Keratinocyte (primary cell): ENCODE measurements at regions not wholly inside any gene's neighbourhood (a gene's known extent, or its start where the extent isn't known, plus 50 kb on each side); places are given as distances from the start of the nearest gene placed in this dataset.

Experiments
- DNase-seq: peaks from one replicate; pipeline ENCODE4 v3.0.0-alpha.2; 2011; ENCODE audit warnings: low read depth, missing footprints, low spot score
- FAIRE-seq: peaks from 2 replicates; lab custom pipeline; 2011; peaks lifted over from hg19 to GRCh38; lab: Jason Lieb, UNC
- H2AFZ ChIP-seq: 2 replicates; pipeline ENCODE4 v1.6.0; 2012; ENCODE audit warnings: low read length, control low read depth, inconsistent platforms; ENCODE audit not compliant: control insufficient read depth
- H3K27ac ChIP-seq: 2 replicates; pipeline ENCODE4 v1.5.1; 2011; ENCODE audit warnings: low read length; ENCODE audit not compliant: control insufficient read depth, insufficient read depth
- H3K27me3 ChIP-seq: 3 replicates; pipeline ENCODE4 v1.6.0; 2011; ENCODE audit warnings: low read length; ENCODE audit not compliant: control insufficient read depth, insufficient read depth; ENCODE audit errors: extremely low read depth
- H3K36me3 ChIP-seq, 2 experiments: 2 replicates in 1 of 2; 3 replicates in 1 of 2; pipeline ENCODE4 v1.5.1; 2011; ENCODE audit warnings: low read length in 2 of 2, mild to moderate bottlenecking in 1 of 2; ENCODE audit not compliant: control insufficient read depth in 2 of 2, insufficient read depth in 2 of 2; ENCODE audit errors: extremely low read depth in 1 of 2
- H3K4me1 ChIP-seq: 3 replicates; pipeline ENCODE4 v1.5.1; 2011; ENCODE audit warnings: low read length; ENCODE audit not compliant: control insufficient read depth, insufficient read depth; ENCODE audit errors: extremely low read depth
- H3K4me2 ChIP-seq: 3 replicates; pipeline ENCODE4 v1.6.0; 2011; ENCODE audit warnings: low read depth, low read length; ENCODE audit not compliant: control insufficient read depth, insufficient read depth; ENCODE audit errors: extremely low read depth
- H3K4me3 ChIP-seq, 3 experiments: fragments of 200-600 bp in 1 of 3; sonication (generic) in 1 of 3; 2 replicates in 2 of 3; 3 replicates in 1 of 3; pipeline ENCODE4 v1.5.1; 2011 to 2016; ENCODE audit warnings: low read length in 3 of 3, mild to moderate bottlenecking in 3 of 3, control low read depth in 2 of 3, inconsistent platforms in 1 of 3, low read depth in 1 of 3, mixed read lengths in 1 of 3, mixed run types in 1 of 3, moderate library complexity in 1 of 3; ENCODE audit not compliant: control insufficient read depth in 2 of 3, insufficient read depth in 2 of 3; ENCODE audit errors: extremely low read depth in 1 of 3
- H3K79me2 ChIP-seq: 2 replicates; pipeline ENCODE4 v1.6.0; 2012; ENCODE audit warnings: low read length; ENCODE audit not compliant: control insufficient read depth, insufficient read depth
- H3K9ac ChIP-seq: 3 replicates; pipeline ENCODE4 v1.6.0; 2011; ENCODE audit warnings: low read length; ENCODE audit not compliant: control insufficient read depth, insufficient read depth; ENCODE audit errors: extremely low read depth
- H3K9me1 ChIP-seq: 3 replicates; pipeline ENCODE4 v1.6.0; 2011; ENCODE audit warnings: low read length; ENCODE audit not compliant: control insufficient read depth, insufficient read depth; ENCODE audit errors: extremely low read depth
- H3K9me3 ChIP-seq: 2 replicates; pipeline ENCODE4 v1.5.1; 2012; ENCODE audit warnings: low read depth, low read length; ENCODE audit not compliant: control insufficient read depth
- H4K20me1 ChIP-seq: 3 replicates; pipeline ENCODE4 v1.6.0; 2011; ENCODE audit warnings: low read length; ENCODE audit not compliant: control insufficient read depth, insufficient read depth; ENCODE audit errors: extremely low read depth
- EZH2 ChIP-seq: IDR thresholded peaks from one replicate; pipeline ENCODE4 v1.6.1; 2012; ENCODE audit warnings: inconsistent platforms, mild to moderate bottlenecking, low read length, moderate library complexity
- dilution Hi-C: fragments of 300-500 bp; cut with MboI; formaldehyde crosslinking; loops from one replicate; pipeline ENCODE4 v1.7.0; 2020; ENCODE audit warnings: low sequenced_read_pairs; ENCODE audit not compliant: extremely low pct_ligation_motif_present
- TF ChIP-seq, protein P1 (sequence below), 3 experiments: IDR thresholded peaks in 1 of 3; conservative IDR thresholded peaks in 1 of 3; optimal IDR thresholded peaks in 1 of 3; 2 replicates in 2 of 3; 3 replicates in 1 of 3; pipeline versions ENCODE3 to v1.5.1; 2011; ENCODE audit warnings: low read length in 3 of 3, mild to moderate bottlenecking in 3 of 3, moderate library complexity in 2 of 3, control low read depth in 1 of 3, inconsistent platforms in 1 of 3; ENCODE audit not compliant: insufficient read depth in 2 of 3; ENCODE audit errors: extremely low read depth in 1 of 3

GRCh38 chr12:107533218-107533617, 152.4 kb upstream of the PWP1 start:
- no peak overlapping the region for H3K4me2 ChIP-seq
- no peaks in the 10 kb centered on the region for H3K36me3 ChIP-seq
- H2AFZ ChIP-seq, result no peak overlapping the region
- TF ChIP-seq, protein P1, sequence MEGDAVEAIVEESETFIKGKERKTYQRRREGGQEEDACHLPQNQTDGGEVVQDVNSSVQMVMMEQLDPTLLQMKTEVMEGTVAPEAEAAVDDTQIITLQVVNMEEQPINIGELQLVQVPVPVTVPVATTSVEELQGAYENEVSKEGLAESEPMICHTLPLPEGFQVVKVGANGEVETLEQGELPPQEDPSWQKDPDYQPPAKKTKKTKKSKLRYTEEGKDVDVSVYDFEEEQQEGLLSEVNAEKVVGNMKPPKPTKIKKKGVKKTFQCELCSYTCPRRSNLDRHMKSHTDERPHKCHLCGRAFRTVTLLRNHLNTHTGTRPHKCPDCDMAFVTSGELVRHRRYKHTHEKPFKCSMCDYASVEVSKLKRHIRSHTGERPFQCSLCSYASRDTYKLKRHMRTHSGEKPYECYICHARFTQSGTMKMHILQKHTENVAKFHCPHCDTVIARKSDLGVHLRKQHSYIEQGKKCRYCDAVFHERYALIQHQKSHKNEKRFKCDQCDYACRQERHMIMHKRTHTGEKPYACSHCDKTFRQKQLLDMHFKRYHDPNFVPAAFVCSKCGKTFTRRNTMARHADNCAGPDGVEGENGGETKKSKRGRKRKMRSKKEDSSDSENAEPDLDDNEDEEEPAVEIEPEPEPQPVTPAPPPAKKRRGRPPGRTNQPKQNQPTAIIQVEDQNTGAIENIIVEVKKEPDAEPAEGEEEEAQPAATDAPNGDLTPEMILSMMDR (optimal IDR thresholded peaks at IDR 0.05 in 1 of 3, IDR thresholded peaks at IDR 0.05 in 1 of 3, conservative IDR thresholded peaks at IDR 0.05 in 1 of 3; ENCODE audit: extremely low read depth in 1 of 3, insufficient read depth in 2 of 3, low read length in 3 of 3), result no peak
- TF ChIP-seq EZH2, result no peak
- no peaks in the 10 kb centered on the region for H3K27me3 ChIP-seq
- H3K4me1 ChIP-seq, result no peaks in the 10 kb centered on the region
- FAIRE-seq, result no peak
- H4K20me1 ChIP-seq, result no peaks in the 10 kb centered on the region
- H3K27ac ChIP-seq, result no peak overlapping the region
- no peaks in the 10 kb centered on the region for H3K9me1 ChIP-seq
- H3K9ac ChIP-seq, result no peak overlapping the region
- H3K79me2 ChIP-seq, result peaks cover 4% of the 10 kb centered on the region
- H3K9me3 ChIP-seq, result no peaks in the 10 kb centered on the region
- no peak overlapping the region for H3K4me3 ChIP-seq
- dilution Hi-C loops, result no loop called here
- no peak for DNase-seq

GRCh38 chr12:107536613-107537012, 149.0 kb upstream of the PWP1 start:
- DNase-seq, result no peak
- Histone ChIP-seq H3K27me3 (no peaks in the 10 kb centered on the region), H3K4me2 (no peak overlapping the region), H2AFZ (no peak overlapping the region), H3K9me1 (no peaks in the 10 kb centered on the region), H3K36me3 (no peaks in the 10 kb centered on the region), H3K9ac (no peak overlapping the region), H4K20me1 (no peaks in the 10 kb centered on the region), H3K27ac (no peak overlapping the region), H3K4me1 (no peaks in the 10 kb centered on the region), H3K79me2 (no peaks in the 10 kb centered on the region), H3K4me3 (no peak overlapping the region), H3K9me3 (no peaks in the 10 kb centered on the region)
- dilution Hi-C loops, result no loop called here
- no peak for FAIRE-seq
- TF ChIP-seq, protein P1 (optimal IDR thresholded peaks at IDR 0.05 in 1 of 3, IDR thresholded peaks at IDR 0.05 in 1 of 3, conservative IDR thresholded peaks at IDR 0.05 in 1 of 3; ENCODE audit: extremely low read depth in 1 of 3, insufficient read depth in 2 of 3, low read length in 3 of 3), result no peak
- TF ChIP-seq EZH2, result no peak
